ENCODE measurements at regions not wholly inside any gene's neighbourhood (a gene's known extent, or its start where the extent isn't known, plus 50 kb on each side); places are given as distances from the start of the nearest gene placed in this dataset.
"Not testable (repeated sequence)": the region's sequence is repeated elsewhere in the genome, so short reads cannot be mapped to it uniquely, and the experiment has no call there.

DNA sequence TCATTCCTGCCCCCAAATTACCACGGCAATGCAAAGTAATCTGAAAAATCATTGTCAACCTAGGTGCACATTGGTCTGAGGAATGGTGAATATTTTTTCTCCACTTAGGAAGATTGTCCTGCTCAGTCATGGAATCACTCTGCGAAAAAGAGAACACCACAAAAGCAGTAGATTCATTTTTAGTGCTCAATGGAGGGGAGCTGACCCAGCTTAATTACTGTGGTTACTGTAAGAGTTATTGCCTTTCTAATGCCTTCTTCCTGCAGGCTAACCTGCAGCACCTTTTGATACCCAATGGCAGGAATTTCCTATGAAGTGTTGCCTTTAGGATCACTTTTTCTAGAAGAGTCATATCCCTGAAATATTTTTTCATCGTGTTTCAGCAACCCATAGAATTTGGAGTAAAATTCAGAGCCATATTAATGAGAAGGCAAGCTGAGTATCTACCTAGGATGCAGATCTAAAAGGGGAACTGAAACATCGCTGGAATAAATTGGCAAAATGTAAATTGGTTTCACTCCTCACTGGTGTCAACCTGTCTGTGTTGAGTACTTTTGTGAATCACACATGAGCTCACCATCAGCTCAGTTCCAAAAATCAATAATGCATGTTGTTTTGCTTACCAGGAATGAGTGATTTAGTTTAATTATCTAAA lies 464.5 kb downstream of the CSNK1G3 start:
- POLR2A ChIA-PET, result no interaction called here
- no peak for DNase-seq (ENCODE audit: low read depth)
- CTCF ChIA-PET, result interaction anchor here (0.9 kb wide), 1 partner anchor 9 kb away, joined by 3 read pairs; no protein-coding TSS in a partner anchor

DNA sequence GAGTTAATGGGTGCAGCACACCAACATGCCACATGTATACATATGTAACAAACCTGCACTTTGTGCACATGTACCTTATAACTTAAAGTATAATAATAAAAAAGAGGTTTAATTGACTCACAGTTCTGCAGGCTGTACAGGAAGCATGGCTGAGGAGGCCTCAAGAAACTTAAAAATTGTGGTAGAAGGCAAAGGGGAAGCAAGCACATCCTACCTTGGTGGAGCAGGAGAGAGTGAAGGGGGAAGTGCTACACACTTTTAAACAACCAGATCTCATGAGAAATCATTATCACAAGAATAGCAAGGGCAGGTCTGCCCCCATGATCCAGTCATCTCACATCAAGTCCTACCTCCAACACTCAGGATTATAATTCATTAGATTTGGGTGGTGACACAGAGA lies 463.5 kb downstream of the CSNK1G3 start:
- DNase-seq (ENCODE audit: low read depth); H3K27me3 ChIP-seq (ENCODE audit: control insufficient read depth, insufficient read depth, low read length); H3K4me3 ChIP-seq (ENCODE audit: low read depth, low read length); H3K36me3 ChIP-seq (ENCODE audit: control insufficient read depth, insufficient read depth, low read length); CTCF ChIA-PET; POLR2A ChIA-PET: not testable (repeated sequence)

More for the DNA sequence above, 464.5 kb downstream of the CSNK1G3 start:
- TF ChIP-seq, protein P1, sequence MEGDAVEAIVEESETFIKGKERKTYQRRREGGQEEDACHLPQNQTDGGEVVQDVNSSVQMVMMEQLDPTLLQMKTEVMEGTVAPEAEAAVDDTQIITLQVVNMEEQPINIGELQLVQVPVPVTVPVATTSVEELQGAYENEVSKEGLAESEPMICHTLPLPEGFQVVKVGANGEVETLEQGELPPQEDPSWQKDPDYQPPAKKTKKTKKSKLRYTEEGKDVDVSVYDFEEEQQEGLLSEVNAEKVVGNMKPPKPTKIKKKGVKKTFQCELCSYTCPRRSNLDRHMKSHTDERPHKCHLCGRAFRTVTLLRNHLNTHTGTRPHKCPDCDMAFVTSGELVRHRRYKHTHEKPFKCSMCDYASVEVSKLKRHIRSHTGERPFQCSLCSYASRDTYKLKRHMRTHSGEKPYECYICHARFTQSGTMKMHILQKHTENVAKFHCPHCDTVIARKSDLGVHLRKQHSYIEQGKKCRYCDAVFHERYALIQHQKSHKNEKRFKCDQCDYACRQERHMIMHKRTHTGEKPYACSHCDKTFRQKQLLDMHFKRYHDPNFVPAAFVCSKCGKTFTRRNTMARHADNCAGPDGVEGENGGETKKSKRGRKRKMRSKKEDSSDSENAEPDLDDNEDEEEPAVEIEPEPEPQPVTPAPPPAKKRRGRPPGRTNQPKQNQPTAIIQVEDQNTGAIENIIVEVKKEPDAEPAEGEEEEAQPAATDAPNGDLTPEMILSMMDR (IDR thresholded peaks at IDR 0.05; ENCODE audit: insufficient read depth, low read depth, low read length), result no peak
- H3K27me3 ChIP-seq (ENCODE audit: control insufficient read depth, insufficient read depth, low read length), result no peaks in the 10 kb centered on the region; the same call in 1 of the 2 replicates
- H3K36me3 ChIP-seq (ENCODE audit: control insufficient read depth, insufficient read depth, low read length), result no peaks in the 10 kb centered on the region
- no peak overlapping the region for H3K4me3 ChIP-seq (ENCODE audit: low read depth, low read length)

DNA sequence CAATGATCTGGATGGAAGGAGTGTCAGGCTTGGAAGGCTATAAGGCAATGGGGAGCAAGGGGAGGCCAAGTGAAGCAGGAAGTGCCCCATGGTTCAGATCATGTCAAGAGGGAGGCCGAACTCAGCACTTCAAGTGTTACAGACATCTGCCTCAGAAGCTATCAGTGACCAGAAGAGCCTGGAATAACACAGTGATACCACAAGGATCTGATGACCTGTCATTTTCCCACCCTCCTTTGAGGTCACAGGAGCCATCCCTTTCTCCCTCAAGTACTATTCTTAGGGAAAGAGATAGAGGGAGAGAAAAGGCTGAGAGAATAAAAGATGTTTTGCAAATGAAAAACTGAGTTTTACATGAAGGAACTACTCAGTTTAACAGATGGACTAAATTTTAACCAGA lies 454.8 kb downstream of the CSNK1G3 start:
- ChIA-PET POLR2A (no interaction called here), CTCF (interaction anchor here (2.2 kb wide), 1 partner anchor 12 kb away, joined by 5 read pairs; no protein-coding TSS in a partner anchor)
- no peaks in the 10 kb centered on the region for H3K27me3 ChIP-seq (ENCODE audit: control insufficient read depth, insufficient read depth, low read length)
- H3K4me3 ChIP-seq (ENCODE audit: low read depth, low read length), result no peak overlapping the region
- DNase-seq (ENCODE audit: low read depth), result no peak
- no peaks in the 10 kb centered on the region for H3K36me3 ChIP-seq (ENCODE audit: control insufficient read depth, insufficient read depth, low read length)
- TF ChIP-seq, protein P1 (IDR thresholded peaks at IDR 0.05; ENCODE audit: insufficient read depth, low read depth, low read length), result no peak

DNA sequence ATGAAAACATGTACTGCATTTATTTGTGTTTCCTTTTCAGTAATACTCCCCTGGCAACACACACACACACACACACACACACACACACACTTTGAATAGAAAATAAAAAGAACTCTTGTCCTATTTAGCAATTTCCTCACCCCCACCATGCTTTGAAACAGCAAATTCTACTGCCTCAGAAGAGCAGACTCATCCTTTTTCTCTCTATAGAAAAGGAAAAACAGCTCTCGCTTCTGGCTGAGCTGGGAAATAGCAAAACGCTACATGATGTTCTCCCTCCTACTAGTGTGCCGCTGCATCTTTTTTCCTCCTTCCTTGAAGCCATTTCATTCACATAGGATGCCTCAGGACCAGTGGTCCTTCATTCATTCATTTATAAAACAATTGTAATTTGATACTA lies 453.6 kb downstream of the CSNK1G3 start:
- TF ChIP-seq, protein P1 (IDR thresholded peaks at IDR 0.05; ENCODE audit: insufficient read depth, low read depth, low read length), result no peak
- Histone ChIP-seq H3K27me3 (ENCODE audit: control insufficient read depth, insufficient read depth, low read length) (peaks cover 2% of the 10 kb centered on the region; the same call in 1 of the 2 replicates), H3K36me3 (ENCODE audit: control insufficient read depth, insufficient read depth, low read length) (no peaks in the 10 kb centered on the region), H3K4me3 (ENCODE audit: low read depth, low read length) (no peak overlapping the region)
- ChIA-PET POLR2A (no interaction called here), CTCF (interaction anchor here (2.2 kb wide), 1 partner anchor 13 kb away, joined by 5 read pairs; no protein-coding TSS in a partner anchor)
- DNase-seq (ENCODE audit: low read depth), result no peak

DNA sequence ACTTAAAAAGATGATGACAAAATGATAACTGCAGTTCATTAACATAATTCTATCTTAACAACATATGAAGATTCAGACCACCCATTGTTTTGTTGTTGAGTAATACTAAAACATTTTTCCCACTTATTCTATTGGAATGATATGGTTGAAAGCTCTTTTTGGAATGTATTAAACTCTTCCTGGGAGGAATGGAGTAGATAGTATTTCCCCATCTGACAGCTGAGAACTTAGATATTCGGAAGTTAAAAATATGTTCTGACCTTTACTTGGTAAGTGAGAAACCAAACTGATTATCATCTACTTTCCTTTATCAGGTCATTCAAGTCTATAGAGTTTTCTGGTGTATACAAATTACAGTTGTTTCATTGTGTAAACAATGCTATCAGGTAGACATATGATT lies 452.9 kb downstream of the CSNK1G3 start:
- CTCF ChIA-PET, result interaction anchor here (0.6 kb wide), 1 partner anchor 31 kb away, joined by 4 read pairs; no protein-coding TSS in a partner anchor
- POLR2A ChIA-PET, result no interaction called here
- TF ChIP-seq, protein P1 (IDR thresholded peaks at IDR 0.05; ENCODE audit: insufficient read depth, low read depth, low read length), result no peak

DNA sequence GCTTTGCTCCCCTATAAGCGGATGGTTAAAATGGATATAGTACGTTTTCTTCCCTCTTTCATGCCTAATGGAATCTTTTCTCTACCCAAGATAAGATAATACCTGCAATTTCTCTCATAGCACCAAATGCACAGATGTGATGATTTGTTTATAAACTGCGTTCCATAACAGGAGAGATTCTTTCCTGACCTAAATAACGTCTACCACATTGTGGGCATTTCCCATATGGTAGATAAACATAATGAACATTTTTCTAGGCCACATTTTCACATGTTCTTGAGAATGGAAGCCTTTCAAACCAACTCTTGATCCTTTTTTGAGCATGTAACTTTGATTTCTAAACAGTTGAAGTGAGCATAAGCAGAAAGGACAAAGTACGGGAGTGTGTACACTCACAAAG lies 448.5 kb downstream of the CSNK1G3 start:
- TF ChIP-seq, protein P1 (IDR thresholded peaks at IDR 0.05; ENCODE audit: insufficient read depth, low read depth, low read length), result no peak
- ChIA-PET POLR2A (no interaction called here), CTCF (no interaction called here)
- H3K36me3 ChIP-seq (ENCODE audit: control insufficient read depth, insufficient read depth, low read length), result no peaks in the 10 kb centered on the region
- no peak for DNase-seq (ENCODE audit: low read depth)
- peaks cover 2% of the 10 kb centered on the region; the same call in 1 of the 2 replicates for H3K27me3 ChIP-seq (ENCODE audit: control insufficient read depth, insufficient read depth, low read length)
- no peak overlapping the region for H3K4me3 ChIP-seq (ENCODE audit: low read depth, low read length)

More for the DNA sequence above, 452.9 kb downstream of the CSNK1G3 start:
- no peaks in the 10 kb centered on the region for H3K36me3 ChIP-seq (ENCODE audit: control insufficient read depth, insufficient read depth, low read length)
- H3K27me3 ChIP-seq (ENCODE audit: control insufficient read depth, insufficient read depth, low read length), result peaks cover 2% of the 10 kb centered on the region; the same call in 1 of the 2 replicates
- H3K4me3 ChIP-seq (ENCODE audit: low read depth, low read length), result no peak overlapping the region
- DNase-seq (ENCODE audit: low read depth), result no peak
